NCI-H2107 treated with DMSO at 0.1 percent for 48 hours (cell line): ENCODE measurements at regions not wholly inside any gene's neighbourhood (a gene's known extent, or its start where the extent isn't known, plus 50 kb on each side); places are given as distances from the start of the nearest gene placed in this dataset.

Experiments
- DNase-seq: peaks from one replicate; lab custom pipeline; 2025; ENCODE audit not compliant: unreplicated experiment; lab: John Stamatoyannopoulos, UW

DNA sequence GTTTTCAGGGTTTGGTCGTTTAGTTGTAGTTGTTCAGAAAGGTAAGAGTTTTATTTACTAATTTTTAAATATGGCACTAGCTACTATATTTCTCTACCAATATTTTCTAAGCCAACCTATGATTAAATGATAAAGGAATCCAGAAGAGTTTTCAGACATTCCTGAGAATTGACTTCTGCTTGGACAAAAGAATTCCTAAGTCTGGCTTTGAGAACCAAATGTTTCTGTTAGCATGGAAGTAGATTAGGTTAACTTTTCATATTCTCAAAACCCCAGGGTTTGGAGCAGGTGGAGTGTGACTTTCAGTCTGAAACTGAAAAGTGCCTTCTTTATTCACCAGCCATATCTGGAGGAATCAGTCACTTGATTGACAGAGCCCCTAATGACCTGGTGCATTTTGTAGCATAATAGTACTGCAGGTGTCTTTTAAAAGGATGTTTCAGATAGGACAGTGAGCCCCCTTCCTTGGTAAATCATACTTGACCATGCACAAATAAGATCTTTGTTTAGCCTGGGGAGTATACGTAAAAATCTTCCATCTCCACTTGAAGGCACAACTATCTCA is 457.0 kb upstream of the ZNF462 start:
- no peak for DNase-seq

DNA sequence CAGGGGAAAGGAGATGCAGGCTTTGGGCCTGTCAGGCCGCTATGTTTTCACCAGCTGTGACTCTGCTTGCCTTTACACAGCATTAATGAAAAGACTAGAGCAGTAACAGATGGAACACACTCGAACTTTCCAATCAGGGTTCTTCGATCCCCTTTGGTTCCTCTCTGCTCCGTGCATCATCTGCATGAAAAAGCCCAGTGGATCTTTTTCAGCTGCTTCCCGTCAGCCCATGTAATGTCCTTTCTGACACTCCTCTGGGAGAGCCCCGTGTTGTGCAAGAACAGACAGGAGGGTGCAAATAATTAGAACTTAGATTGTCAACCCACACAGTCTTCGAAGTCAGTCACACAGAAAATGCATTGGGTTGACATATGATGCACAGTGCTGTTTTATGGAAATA is 448.9 kb upstream of the ZNF462 start:
- DNase-seq, result no peak

DNA sequence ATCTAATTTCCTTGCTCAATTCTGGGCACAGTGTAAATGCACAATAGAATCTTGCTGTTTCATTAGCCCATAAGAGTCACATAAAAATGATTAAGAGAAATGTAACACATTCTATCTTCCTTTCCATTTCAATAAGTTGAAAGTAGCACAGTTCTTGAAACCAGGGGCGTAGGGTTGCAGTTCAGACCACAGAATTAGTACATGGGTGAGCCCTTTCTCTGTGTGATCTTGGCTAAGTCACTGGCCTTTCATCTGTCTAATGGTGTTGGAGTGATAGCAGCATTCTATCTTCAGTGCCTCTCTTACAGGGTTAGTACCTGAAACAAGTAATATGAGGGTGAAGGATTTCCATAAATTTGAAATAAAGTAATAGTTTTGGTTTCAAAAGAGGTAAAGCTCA is 445.3 kb upstream of the ZNF462 start:
- DNase-seq, result no peak

DNA sequence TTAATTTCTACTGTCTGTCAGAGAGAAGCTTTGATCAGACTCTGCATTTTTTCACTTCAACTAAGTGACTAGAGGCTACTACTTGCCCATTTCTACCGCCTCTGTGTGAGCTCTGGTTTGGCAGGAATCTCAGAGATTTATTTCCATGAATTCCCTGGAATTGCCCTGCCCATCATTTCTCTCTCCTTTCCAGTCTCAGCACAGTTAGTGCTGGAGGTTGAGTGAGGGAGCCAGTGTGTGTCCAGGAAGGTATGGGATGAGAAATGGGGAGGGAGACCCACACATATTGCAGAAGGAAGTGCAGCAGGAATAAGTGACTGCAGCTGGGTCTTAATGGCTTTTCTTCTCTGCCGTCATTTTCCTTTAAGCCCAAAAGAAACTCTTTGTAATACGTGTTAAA is 443.1 kb upstream of the ZNF462 start:
- no peak for DNase-seq

DNA sequence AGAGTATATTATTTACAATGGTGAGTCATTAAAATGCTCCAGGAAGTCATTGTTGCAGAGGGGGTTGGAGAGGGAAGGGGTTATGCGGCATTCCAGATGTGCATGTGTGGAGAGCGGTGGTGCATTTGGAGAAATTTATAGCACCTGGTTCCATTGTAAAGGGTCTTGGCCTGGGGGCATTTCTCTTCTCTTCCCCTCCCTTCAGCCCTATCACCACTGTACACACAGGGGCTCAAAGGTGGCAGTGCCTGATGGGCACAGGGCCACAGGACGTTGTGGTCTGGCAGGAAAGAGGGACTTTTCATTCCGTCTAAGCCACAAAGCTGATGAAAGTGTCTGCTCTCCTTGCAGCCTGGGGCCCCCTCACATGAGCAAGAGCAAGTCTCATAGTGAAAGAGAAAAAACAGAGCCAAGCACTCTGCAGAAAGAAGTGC is 442.4 kb upstream of the ZNF462 start:
- no peak for DNase-seq

DNA sequence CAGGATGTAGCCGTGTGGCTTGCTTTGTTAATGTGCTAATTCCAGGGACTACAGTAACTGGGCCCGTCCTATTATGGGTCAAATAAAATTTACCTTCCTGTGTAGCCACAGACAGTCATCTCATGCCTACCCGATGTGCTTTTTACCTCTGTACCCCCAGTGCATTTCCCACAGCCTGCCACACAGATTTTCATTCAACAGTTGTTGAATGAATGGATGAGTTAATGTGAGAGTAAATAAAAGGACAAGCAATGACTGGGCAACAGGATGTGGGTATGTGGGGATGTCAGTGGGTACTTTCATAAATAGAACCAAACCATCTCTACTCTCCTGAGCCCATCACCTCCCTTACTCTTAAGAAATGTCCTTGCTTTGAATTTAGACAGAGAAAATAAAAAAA is 441.2 kb upstream of the ZNF462 start:
- DNase-seq, result no peak

DNA sequence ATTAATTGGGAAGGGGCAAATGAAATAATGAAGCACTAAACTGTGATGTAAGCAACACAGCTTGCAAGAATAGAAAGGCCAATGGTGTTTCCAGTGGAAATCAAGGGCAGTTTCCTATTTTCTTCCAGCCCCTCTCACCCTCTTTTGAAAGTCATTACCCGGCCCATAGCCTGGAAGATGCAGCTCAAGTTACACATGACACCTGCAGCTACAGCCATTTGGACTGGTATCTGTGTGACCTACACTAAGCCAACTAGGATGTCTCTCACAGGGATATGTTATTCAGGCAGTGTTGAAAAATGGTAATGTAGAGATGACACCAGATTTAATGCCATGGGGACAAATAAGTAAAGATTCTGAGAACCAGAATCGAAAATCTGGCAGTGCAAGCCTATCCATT is 439.4 kb upstream of the ZNF462 start:
- DNase-seq, result no peak

DNA sequence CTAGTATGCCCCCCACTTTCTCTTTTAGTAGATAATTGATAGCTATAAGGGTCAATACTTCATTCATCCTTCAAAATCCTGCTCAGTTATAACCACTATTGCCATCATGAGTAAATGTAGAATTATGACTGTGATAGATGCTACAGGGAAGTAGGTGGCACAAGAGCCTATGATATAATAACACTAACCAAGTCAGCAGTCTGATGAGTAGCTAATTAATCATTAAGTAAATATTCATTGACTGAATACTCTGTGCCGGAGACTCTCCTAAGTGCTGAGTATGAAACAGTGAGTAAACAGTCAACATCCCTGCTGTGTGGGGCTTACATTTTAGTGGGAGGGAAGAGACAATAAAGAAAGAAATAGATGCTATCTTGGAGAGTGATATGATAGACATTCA is 430.3 kb upstream of the ZNF462 start:
- no peak for DNase-seq

DNA sequence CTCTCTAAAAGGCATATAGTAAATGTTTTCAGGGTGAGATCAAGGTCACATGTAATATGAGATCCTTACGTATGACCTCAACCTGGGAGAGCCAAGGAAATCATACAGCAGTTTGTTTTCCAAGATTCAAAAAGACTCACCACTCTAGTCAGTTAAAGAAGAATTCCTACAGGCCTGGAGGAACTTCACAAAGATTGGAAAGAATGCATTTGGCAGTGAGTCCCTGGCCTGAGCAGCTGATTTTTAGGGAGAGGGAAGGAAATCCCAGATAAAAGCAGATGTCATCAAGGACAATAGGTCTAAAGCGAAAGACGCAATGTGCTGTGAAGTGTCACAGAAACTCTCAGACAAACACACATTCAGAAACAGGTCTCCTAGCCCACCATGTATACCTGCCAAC is 424.0 kb upstream of the ZNF462 start:
- DNase-seq, result no peak

DNA sequence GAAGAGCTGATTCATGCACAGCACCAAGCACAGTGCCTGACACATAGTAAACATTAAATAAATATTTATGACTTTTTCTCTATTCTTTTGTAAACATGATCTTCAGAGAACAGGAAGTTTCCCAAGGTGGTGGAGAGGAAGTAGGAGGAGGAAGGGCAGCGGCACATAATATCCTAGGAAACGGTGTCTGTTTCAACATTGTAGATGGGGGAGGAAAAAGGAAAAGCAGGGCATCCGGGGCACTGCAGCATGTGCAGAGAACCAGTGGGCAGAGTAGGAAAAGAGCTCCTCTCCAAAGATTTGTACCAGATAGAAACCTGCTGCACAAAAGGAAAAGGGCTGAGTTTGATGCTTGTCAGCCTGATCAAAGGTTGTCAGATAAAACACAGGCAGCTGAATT is 421.7 kb upstream of the ZNF462 start:
- DNase-seq, result no peak

DNA sequence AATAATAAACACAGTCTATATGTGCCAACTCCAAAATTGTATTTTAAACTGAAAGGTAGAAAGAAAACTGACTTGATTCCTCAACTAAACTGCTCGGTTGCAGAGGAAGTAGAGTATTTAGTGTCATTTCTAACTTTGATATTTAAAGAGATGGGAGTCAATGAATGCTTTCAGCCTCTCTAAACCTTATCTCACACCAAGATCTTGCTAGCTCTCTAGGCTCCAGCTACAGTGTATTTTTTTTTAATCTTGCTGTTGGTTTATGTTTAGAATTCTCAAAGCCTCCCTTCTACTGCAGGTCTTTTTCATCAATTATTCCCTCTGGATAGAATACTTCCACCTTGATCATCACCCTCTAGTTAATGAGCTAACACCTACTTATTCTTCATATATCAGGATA is 419.4 kb upstream of the ZNF462 start:
- DNase-seq, result no peak

DNA sequence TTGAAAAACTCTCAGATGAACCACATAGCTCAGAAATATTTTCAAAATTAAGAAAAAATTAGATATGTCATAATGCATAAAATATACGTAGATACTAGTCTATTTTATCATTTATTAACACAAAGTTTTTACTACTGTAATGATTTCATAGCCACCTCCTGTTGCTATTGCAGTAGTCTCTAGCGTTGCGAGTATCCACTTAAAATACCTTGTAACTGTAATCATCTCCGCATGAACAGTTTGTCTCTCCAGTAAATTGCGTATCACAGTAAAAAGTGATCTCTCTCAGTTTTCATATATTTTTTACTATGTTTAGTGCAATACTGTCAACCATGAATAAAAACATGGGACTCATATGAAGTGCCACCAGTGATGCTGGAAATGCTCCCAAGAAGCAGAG is 417.9 kb upstream of the ZNF462 start:
- DNase-seq, result no peak

DNA sequence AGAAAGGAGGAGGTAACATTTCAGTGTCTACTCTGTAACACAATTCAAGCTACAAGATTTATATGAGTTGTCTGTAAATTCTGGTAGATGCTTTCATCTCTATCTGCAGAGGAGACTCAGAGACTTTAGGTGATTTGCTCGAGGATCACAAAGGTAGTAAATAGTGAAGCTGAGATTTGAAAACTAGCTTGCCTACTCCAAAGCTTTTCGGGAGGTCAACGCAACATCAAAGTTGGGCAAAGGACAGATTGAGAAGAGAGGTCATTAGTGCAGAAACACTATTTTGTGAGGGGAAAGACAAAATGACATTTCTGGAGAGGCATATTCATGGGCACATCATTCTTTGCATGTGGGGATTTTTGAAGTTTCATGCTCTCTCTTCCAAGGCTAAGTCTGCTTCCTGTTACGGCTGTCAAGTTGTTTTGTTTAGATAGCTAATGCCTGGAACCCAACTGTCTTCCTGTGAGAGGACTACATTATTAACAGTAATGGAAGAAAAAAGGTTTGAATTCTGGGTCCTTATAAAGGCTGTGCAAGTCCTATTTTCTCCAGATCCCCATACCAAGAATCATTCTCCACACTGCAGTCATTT is 413.5 kb upstream of the ZNF462 start:
- DNase-seq, result no peak

DNA sequence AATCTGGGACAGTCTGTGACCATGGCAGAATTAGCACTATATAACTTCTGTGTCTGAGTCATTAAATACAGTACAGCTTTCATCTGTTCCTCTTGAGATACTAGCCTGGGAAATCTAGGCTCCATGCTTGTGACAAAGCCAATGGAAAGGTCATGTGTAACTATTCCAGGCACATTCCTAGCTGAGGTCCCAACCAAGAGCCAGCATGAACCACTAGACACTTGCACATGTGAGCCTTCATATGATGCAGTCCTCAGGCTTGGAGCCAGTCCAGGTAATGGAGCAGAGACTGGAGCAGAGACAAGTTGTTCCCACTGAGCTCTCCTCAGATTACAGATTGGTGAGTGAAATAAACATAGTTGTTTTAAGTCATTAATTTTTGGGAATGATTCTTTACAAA is 412.4 kb upstream of the ZNF462 start:
- no peak for DNase-seq

DNA sequence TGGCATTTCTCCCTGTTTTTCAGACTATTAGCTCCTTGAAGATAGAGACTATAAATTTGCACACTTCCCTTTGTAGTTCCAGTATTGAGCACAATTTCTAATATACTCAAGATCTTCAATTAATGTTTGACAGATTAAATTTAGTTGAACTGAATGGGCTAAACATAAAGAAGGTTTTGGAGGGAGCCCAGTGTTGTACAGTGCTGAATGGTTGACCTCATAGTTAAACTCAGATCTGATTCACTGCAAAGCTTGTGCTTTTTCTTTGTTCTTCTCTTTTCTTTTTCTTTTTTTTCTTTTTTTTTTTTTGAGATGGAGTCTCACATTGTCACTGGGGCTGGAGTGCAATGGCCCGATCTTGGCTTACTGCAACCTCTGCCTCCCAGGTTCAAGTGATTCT is 411.7 kb upstream of the ZNF462 start:
- no peak for DNase-seq

DNA sequence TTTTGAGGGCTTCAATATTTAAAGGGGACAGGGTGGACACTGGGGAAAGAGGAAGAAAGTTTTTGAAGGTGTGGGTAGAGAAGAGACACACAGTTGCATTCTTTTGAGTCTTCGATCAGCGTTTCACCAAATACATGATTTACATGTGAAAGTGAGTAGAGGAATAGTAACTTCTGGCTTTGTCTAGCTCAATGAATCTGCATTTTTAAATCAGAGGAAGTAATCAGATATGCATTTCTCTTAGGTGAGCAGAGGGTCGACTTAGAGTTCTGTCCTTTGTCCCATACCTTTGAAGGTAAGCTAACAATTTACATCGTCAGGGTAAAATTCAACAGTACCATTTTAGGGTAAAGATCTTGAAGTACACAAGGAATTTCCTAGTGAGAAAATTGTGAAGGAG is 406.4 kb upstream of the ZNF462 start:
- DNase-seq, result no peak

DNA sequence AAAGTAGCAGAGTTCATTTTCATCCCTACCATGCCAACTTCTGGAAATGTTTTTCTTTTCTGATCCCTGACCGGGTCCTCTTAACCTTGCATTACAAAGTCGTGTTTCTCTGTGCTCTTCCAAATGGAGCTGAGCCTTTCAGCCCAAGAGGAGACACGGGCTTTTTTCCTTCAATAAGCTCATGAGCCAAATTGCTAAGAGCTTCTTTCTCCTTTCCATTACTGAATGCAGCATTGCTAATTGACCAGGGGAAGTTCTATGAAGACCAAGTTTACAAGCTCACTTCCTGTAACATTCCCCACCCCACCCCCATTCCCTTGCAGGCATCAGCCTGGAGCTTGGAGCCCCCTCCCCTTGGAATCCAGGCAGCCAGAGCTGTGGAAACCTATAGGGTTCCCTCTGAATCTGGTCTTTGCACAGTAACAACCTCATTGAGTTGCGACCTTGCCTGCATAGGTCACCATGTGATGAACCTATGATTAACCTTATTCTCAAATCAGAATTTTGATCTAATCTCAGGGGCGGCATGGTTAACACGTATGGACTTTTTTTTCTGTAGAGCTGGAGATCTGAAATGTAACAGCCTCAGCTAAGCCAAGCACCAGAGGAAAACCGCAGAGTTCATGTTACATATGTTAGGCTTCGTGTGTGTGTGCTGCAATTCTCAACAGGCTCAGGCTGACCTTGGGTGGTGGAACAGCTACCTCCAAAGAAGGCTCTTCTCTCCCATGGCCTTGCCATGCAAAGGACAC is 395.7 kb upstream of the ZNF462 start:
- no peak for DNase-seq

DNA sequence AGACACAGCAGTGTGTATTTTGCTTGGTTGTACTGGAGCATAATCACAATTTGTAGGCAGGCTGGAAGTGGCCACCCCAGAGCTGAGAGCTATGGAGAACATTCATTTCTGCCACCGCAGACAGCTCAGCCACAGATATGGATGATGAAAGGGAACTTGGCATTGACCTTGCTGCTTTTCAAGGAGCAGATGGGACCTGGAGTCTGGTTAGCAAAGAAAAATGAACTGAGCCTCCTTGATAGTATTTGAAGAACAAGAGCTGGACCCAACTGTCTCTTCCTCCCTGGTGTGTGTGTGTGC is 395.2 kb upstream of the ZNF462 start:
- no peak for DNase-seq

DNA sequence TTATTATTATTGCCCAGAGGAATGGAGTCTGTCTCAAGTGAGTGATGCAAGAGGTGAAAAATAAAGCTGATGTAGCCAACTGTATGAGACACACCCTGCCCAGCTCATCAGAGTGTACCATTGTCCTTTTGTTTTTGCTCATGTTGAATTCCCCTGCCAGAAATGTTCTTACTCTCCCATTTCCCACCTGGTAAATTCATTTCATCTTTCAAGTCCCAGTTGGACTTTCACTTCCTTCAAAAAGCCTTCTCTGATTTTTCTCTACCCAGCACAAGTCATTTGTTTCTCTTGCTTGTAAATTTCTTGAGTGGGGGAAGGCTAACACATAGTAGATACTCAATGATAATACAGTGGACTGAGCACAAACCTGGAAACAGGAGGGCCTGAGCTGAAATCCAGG is 394.5 kb upstream of the ZNF462 start:
- DNase-seq, result no peak

DNA sequence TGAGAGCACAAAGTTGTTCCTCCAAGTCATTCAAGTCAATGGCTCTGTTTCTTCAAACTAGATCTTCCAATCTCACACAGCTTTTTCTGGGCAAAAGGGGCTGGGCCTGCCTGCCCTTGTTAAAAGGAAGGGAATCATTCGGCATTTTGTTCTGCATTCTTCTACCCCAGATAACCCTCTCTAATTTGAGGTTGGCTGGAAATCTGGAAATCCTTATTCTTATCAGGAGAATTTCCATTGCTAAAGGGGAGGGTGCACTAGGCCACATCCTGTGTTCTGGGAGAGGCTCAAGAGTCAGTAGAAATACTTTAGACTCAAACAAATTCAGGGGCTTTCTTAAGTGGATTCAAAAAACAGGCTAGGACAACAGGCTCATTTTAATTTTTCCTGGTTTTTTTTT is 384.7 kb upstream of the ZNF462 start:
- DNase-seq, result no peak

DNA sequence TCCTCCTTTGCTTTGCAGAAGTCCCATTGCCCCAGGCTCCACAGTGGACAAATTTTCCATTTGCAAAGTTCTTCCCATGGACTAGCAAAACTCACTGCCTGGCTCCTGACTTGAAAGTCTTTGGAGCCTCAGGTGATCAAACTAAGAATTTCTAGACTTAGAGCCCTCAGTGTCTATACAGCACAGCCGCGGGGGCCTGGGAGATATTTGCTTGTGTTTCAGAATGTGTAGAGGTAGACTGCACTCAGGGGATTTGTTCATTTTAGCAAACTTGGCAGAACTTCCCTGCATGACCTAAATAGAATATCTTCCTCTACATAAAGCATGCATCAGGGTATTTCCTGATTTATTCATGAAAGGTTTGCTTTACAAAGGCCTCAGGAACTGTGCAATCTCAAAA is 384.2 kb upstream of the ZNF462 start:
- no peak for DNase-seq

DNA sequence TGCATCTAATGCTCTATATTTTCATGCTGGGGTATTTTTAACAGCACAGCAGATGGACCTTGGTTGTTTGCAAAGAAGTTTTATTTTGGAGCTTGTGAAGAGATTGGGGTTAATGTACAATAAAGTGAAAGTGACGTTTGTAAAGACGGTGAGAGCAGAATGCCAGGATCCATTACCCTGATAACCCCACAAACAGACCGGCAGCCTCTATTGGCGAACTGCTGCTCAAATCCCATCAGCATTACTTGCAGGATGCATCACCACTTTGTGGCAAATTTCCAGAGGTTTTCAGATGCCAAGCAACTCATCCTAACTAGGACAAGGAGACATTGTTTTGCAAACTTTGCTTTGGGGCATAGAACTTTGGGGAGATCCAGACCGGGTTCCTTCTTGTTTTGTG is 383.3 kb upstream of the ZNF462 start:
- DNase-seq, result no peak

DNA sequence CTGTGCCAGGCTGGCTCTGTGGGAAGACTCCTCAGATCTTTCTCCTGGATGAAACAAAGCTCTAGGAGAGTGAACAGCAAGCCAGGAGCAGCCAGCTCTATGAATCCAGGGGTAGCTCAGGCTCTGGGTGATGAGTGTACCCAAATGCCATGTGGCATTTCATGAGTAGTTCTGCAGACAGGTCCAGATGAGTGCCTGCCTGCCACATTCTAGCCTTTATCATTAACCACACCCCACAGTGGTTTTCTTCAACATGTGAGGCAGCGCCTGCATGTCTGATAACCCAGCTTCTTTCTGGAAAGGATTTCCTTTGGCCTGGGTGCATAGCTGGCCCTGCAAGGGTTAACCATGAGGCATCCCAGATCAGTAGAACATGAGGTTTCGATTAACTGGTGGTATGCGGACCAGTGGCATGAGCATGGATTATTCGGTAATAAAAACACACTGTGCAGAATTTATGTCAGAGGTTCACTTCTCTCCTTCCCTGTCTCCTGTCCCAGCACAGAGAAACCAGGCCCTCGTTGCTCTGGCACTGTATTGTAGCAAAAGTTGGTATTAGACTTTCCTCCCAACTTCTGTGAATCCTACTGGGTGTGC is 381.9 kb upstream of the ZNF462 start:
- DNase-seq, result no peak
